Hematopoietic multipotent progenitor cell treated with erythropoietin and hydrocortisone succinate and interleukin-3 and kit ligand, for 4 days (in vitro differentiated cells): ENCODE measurements at regions not wholly inside any gene's neighbourhood (a gene's known extent, or its start where the extent isn't known, plus 50 kb on each side); places are given as distances from the start of the nearest gene placed in this dataset.

Experiments used
- DNase-seq: peaks from one replicate; pipeline ENCODE4 v3.0.0-alpha.2; 2015

GRCh38 chr5:158644301-158644700 is 455.4 kb downstream of the EBF1 start:
- DNase-seq: no peak

GRCh38 chr5:158643840-158644239 is 455.9 kb downstream of the EBF1 start:
- DNase-seq: no peak

- no peak for DNase-seq
Measured at GRCh38 chr5:158642879-158643278, 456.8 kb downstream of the EBF1 start.

- DNase-seq: no peak
Measured at GRCh38 chr5:158641016-158641415, 458.7 kb downstream of the EBF1 start.

GRCh38 chr5:158640593-158640980 is 459.1 kb downstream of the EBF1 start:
- DNase-seq: no peak

- no peak for DNase-seq
Measured at GRCh38 chr5:158639881-158640592, 459.7 kb downstream of the EBF1 start.

GRCh38 chr5:158638396-158638795 is 461.3 kb downstream of the EBF1 start:
- DNase-seq: no peak

GRCh38 chr5:158637039-158637438 is 462.7 kb downstream of the EBF1 start:
- DNase-seq: no peak

- no peak for DNase-seq
Measured at GRCh38 chr5:158635565-158635964, 464.2 kb downstream of the EBF1 start.

GRCh38 chr5:158634714-158635113 is 465.0 kb downstream of the EBF1 start:
- no peak for DNase-seq

- no peak for DNase-seq
Measured at GRCh38 chr5:158629591-158630312, 470.0 kb downstream of the EBF1 start.

GRCh38 chr5:158626718-158627117 is 473.0 kb downstream of the EBF1 start:
- DNase-seq: no peak

GRCh38 chr5:158623971-158624370 is 475.7 kb downstream of the EBF1 start:
- peak; percentile 12 for DNase-seq

GRCh38 chr5:158621391-158621790 is 478.3 kb downstream of the EBF1 start:
- DNase-seq: no peak

- no peak for DNase-seq
Measured at GRCh38 chr5:158619083-158619788, 480.5 kb downstream of the EBF1 start.

GRCh38 chr5:158618256-158618655 is 481.5 kb downstream of the EBF1 start:
- no peak for DNase-seq

- no peak for DNase-seq
Measured at GRCh38 chr5:158616707-158617106, 483.0 kb downstream of the EBF1 start.

- no peak for DNase-seq
Measured at GRCh38 chr5:158614951-158615350, 484.8 kb downstream of the EBF1 start.

- DNase-seq: no peak
Measured at GRCh38 chr5:158611581-158611980, 488.1 kb downstream of the EBF1 start.

- no peak for DNase-seq
Measured at GRCh38 chr5:158610051-158610415, 489.7 kb downstream of the EBF1 start.

- no peak for DNase-seq
Measured at GRCh38 chr5:158609333-158610050, 490.2 kb downstream of the EBF1 start.

GRCh38 chr5:158607088-158607487 is 492.6 kb downstream of the EBF1 start:
- DNase-seq: no peak

- DNase-seq: peak; percentile 73
Measured at GRCh38 chr5:158606233-158606632, 493.5 kb downstream of the EBF1 start.
